ENCODE measurements at regions not wholly inside any gene's neighbourhood (a gene's known extent, or its start where the extent isn't known, plus 50 kb on each side); places are given as distances from the start of the nearest gene placed in this dataset.

DNA sequence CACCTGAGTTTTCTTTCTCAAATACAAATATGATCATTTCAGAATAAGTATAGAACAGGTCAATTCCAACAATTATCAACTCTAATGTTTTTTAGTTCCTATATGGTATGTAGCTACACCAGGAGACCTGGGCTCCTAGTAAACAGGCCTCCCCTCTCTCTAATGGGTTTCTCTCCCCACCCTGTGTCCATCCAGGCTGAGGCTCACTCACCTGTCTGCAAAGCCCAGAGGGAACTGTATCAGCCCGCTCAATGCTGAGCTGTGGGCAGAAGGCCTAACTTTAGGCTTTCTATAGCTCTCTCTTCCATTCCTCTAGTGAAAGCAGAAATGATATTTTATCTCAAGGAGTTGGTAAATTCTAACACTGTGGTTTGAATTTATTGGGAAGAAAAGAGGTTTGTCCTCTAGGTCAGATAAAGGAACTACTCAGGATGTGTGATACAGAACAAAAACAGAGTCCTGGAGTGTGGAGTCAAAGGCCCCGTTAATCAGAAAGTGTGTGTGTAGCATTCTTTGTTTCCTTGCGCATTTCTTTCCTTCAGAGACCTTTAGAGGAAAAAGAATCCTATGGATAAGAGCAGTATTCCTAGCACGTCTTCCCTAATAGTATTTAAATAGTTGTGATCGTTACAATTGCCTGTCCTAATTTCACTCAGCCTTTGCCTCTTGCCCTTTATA lies 408.9 kb downstream of the PYDC2 start:
- H3K36me3 ChIP-seq (replicated peaks; ENCODE audit: low read depth, low read length) = no peaks in the 10 kb centered on the region

DNA sequence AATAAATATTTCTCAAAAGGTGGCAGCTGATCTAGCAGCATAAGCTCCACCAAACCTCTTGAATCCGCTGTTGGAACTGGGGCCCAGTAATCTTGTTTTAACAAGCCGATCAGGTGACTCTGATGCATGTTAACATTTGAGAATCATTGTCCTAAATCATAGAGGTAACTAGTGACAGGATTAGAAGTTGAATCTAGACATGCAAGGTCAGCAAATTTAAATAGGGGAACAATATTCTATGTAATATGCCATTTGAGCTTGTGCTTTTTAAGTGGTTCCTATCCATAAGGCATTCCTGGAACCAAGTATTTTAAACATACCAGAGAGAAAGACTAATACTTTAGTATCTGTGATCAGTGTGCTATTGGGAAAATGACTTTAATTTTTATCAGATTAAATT lies 412.8 kb downstream of the PYDC2 start:
- Histone ChIP-seq H3K36me3 (replicated peaks; ENCODE audit: low read depth, low read length) (no peaks in the 10 kb centered on the region), H2AFZ (ENCODE audit: low read depth, low read length) (no peak overlapping the region), H3K9ac (ENCODE audit: low read length) (no peak overlapping the region), H3K27ac (ENCODE audit: low read length) (no peak overlapping the region), H3K4me2 (ENCODE audit: low read length) (no peak overlapping the region), H3K79me2 (ENCODE audit: low read length) (no peaks in the 10 kb centered on the region), H4K20me1 (ENCODE audit: insufficient read depth, low read length) (no peaks in the 10 kb centered on the region), H3K27me3 (ENCODE audit: low read depth, low read length) (no peaks in the 10 kb centered on the region), H3K4me3 (ENCODE audit: low read length) (no peak overlapping the region), H3K4me1 (ENCODE audit: low read length) (no peaks in the 10 kb centered on the region), H3K9me3 (ENCODE audit: insufficient read depth, low read length) (no peaks in the 10 kb centered on the region)
- TF ChIP-seq EZH2phosphoT487 (IDR thresholded peaks at IDR 0.05; ENCODE audit: low read depth) = no peak
- TF ChIP-seq, protein P1, sequence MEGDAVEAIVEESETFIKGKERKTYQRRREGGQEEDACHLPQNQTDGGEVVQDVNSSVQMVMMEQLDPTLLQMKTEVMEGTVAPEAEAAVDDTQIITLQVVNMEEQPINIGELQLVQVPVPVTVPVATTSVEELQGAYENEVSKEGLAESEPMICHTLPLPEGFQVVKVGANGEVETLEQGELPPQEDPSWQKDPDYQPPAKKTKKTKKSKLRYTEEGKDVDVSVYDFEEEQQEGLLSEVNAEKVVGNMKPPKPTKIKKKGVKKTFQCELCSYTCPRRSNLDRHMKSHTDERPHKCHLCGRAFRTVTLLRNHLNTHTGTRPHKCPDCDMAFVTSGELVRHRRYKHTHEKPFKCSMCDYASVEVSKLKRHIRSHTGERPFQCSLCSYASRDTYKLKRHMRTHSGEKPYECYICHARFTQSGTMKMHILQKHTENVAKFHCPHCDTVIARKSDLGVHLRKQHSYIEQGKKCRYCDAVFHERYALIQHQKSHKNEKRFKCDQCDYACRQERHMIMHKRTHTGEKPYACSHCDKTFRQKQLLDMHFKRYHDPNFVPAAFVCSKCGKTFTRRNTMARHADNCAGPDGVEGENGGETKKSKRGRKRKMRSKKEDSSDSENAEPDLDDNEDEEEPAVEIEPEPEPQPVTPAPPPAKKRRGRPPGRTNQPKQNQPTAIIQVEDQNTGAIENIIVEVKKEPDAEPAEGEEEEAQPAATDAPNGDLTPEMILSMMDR (IDR thresholded peaks at IDR 0.05; ENCODE audit: low read depth, low read length) = no peak

More for the DNA sequence above, 408.9 kb downstream of the PYDC2 start:
- H3K4me2 ChIP-seq (ENCODE audit: low read length) = no peak overlapping the region
- no peak overlapping the region for H3K9ac ChIP-seq (ENCODE audit: low read length)
- no peaks in the 10 kb centered on the region for H3K27me3 ChIP-seq (ENCODE audit: low read depth, low read length)
- H3K27ac ChIP-seq (ENCODE audit: low read length) = no peak overlapping the region
- no peak overlapping the region for H2AFZ ChIP-seq (ENCODE audit: low read depth, low read length)
- H3K4me1 ChIP-seq (ENCODE audit: low read length) = no peaks in the 10 kb centered on the region
- H3K9me3 ChIP-seq (ENCODE audit: insufficient read depth, low read length) = no peaks in the 10 kb centered on the region
- H3K79me2 ChIP-seq (ENCODE audit: low read length) = no peaks in the 10 kb centered on the region
- no peaks in the 10 kb centered on the region for H4K20me1 ChIP-seq (ENCODE audit: insufficient read depth, low read length)
- H3K4me3 ChIP-seq (ENCODE audit: low read length) = no peak overlapping the region
- TF ChIP-seq EZH2phosphoT487 (IDR thresholded peaks at IDR 0.05; ENCODE audit: low read depth) = no peak
- TF ChIP-seq, protein P1 (IDR thresholded peaks at IDR 0.05; ENCODE audit: low read depth, low read length) = no peak

DNA sequence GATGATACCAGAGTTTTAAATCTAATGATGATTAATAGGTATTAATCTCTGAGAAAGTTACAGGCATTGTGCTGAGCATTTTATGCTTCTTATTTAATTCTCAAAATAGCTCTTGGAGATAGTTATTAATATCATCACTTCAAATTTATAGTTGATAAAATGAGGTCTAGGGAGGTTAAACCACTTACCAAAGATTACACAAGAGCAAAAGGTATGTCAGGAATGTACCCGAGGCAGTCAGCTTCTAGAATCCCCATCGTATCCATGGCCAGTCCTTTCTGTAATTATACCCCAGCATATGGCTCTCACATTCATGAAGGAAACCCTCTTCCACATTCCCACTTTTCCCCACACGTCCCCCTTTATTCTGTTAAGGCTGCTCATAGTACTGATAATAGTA lies 421.3 kb downstream of the PYDC2 start:
- H3K36me3 ChIP-seq (replicated peaks; ENCODE audit: low read depth, low read length) = no peaks in the 10 kb centered on the region
- H3K4me3 ChIP-seq (ENCODE audit: low read length) = no peak overlapping the region
- H3K9me3 ChIP-seq (ENCODE audit: insufficient read depth, low read length) = no peaks in the 10 kb centered on the region
- H2AFZ ChIP-seq (ENCODE audit: low read depth, low read length) = no peak overlapping the region
- no peaks in the 10 kb centered on the region for H3K27me3 ChIP-seq (ENCODE audit: low read depth, low read length)
- no peaks in the 10 kb centered on the region for H3K4me1 ChIP-seq (ENCODE audit: low read length)
- no peak overlapping the region for H3K4me2 ChIP-seq (ENCODE audit: low read length)
- H3K79me2 ChIP-seq (ENCODE audit: low read length) = no peaks in the 10 kb centered on the region
- H3K27ac ChIP-seq (ENCODE audit: low read length) = no peak overlapping the region
- no peak overlapping the region for H3K9ac ChIP-seq (ENCODE audit: low read length)
- H4K20me1 ChIP-seq (ENCODE audit: insufficient read depth, low read length) = no peaks in the 10 kb centered on the region
- TF ChIP-seq EZH2phosphoT487 (IDR thresholded peaks at IDR 0.05; ENCODE audit: low read depth) = no peak
- TF ChIP-seq, protein P1 (IDR thresholded peaks at IDR 0.05; ENCODE audit: low read depth, low read length) = no peak

DNA sequence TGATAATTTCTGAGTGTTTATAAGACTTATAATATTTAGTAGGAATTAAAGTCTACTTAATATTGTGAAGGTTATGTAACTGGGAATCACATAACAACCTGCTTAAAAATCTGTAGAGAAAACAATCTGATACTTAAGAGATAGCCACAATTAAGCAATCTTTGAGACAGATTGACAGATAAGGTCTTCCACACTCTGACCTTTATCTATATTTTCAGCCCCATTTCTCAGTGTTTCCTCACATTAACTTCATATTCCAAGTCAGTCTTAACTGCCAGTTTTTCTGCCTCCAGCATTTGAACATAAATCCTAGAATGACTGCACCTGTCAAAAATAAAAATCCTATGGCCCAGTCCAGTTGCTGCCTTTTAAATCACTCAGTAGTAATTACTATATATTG lies 423.2 kb downstream of the PYDC2 start:
- no peaks in the 10 kb centered on the region for H3K36me3 ChIP-seq (replicated peaks; ENCODE audit: low read depth, low read length)
- H3K4me1 ChIP-seq (ENCODE audit: low read length) = no peaks in the 10 kb centered on the region
- no peak overlapping the region for H3K9ac ChIP-seq (ENCODE audit: low read length)
- no peak for TF ChIP-seq EZH2phosphoT487 (IDR thresholded peaks at IDR 0.05; ENCODE audit: low read depth)
- TF ChIP-seq, protein P1 (IDR thresholded peaks at IDR 0.05; ENCODE audit: low read depth, low read length) = no peak
- no peaks in the 10 kb centered on the region for H3K79me2 ChIP-seq (ENCODE audit: low read length)
- H4K20me1 ChIP-seq (ENCODE audit: insufficient read depth, low read length) = no peaks in the 10 kb centered on the region
- H3K4me2 ChIP-seq (ENCODE audit: low read length) = no peak overlapping the region
- H3K9me3 ChIP-seq (ENCODE audit: insufficient read depth, low read length) = no peaks in the 10 kb centered on the region
- no peak overlapping the region for H3K27ac ChIP-seq (ENCODE audit: low read length)
- no peak overlapping the region for H2AFZ ChIP-seq (ENCODE audit: low read depth, low read length)
- H3K27me3 ChIP-seq (ENCODE audit: low read depth, low read length) = no peaks in the 10 kb centered on the region
- H3K4me3 ChIP-seq (ENCODE audit: low read length) = no peak overlapping the region

All from OCI-LY3 (cell line).